GM12865 (cell line): ENCODE measurements at regions not wholly inside any gene's neighbourhood (a gene's known extent, or its start where the extent isn't known, plus 50 kb on each side); places are given as distances from the start of the nearest gene placed in this dataset.

Source experiments
- DNase-seq: peaks from one replicate; pipeline ENCODE4 v3.0.0; 2010; ENCODE audit warnings: low read depth
- H3K4me3 ChIP-seq: 2 replicates; pipeline ENCODE4 v1.5.1; 2011; ENCODE audit warnings: mild to moderate bottlenecking, low read depth, low read length, control low read depth
- TF ChIP-seq, protein P1 (sequence below): IDR thresholded peaks from 2 replicates; pipeline ENCODE4 v1.5.1; 2011; ENCODE audit warnings: low read length, control low read depth, low read depth, inconsistent platforms; ENCODE audit not compliant: insufficient read depth; ENCODE audit errors: missing control alignments

- DNase-seq = no peak
- H3K4me3 ChIP-seq = no peak overlapping the region
- TF ChIP-seq, protein P1, sequence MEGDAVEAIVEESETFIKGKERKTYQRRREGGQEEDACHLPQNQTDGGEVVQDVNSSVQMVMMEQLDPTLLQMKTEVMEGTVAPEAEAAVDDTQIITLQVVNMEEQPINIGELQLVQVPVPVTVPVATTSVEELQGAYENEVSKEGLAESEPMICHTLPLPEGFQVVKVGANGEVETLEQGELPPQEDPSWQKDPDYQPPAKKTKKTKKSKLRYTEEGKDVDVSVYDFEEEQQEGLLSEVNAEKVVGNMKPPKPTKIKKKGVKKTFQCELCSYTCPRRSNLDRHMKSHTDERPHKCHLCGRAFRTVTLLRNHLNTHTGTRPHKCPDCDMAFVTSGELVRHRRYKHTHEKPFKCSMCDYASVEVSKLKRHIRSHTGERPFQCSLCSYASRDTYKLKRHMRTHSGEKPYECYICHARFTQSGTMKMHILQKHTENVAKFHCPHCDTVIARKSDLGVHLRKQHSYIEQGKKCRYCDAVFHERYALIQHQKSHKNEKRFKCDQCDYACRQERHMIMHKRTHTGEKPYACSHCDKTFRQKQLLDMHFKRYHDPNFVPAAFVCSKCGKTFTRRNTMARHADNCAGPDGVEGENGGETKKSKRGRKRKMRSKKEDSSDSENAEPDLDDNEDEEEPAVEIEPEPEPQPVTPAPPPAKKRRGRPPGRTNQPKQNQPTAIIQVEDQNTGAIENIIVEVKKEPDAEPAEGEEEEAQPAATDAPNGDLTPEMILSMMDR = no peak
Observed at GRCh38 chr3:38988955-38989354, 62.8 kb downstream of the SCN11A start.

- no peak overlapping the region for H3K4me3 ChIP-seq
- DNase-seq = no peak
- TF ChIP-seq, protein P1 = no peak
Observed at GRCh38 chr3:38987456-38987855, 64.3 kb downstream of the SCN11A start.

- DNase-seq = no peak
- no peak overlapping the region for H3K4me3 ChIP-seq
- TF ChIP-seq, protein P1 = no peak
Observed at GRCh38 chr3:38986901-38987300, 64.8 kb downstream of the SCN11A start.

DNA sequence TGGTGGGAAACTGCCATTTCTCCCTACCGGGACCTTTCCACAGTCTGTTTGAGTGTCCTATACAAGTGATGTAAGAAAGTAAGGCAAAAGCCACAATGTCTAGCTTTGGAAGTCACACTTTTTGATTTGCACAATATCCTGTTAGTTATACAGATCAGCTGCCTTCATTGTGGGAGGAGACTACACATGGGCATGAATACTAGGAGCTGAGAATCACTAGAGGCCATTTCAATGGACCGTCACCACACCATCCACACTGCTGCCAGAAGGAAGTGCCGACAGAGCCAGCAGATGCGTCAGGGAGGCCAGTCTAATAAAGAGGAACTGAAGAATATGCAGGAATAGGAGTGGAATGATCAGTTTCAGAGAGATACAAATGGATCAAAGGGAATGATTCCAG, 65.8 kb downstream of the SCN11A start:
- no peak for DNase-seq
- H3K4me3 ChIP-seq = no peak overlapping the region
- TF ChIP-seq, protein P1 = no peak

GRCh38 chr3:38985581-38985980, 66.2 kb downstream of the SCN11A start:
- H3K4me3 ChIP-seq = no peak overlapping the region
- TF ChIP-seq, protein P1 = no peak
- DNase-seq = no peak

- TF ChIP-seq, protein P1 = no peak
- no peak overlapping the region for H3K4me3 ChIP-seq
- DNase-seq = no peak
Observed at GRCh38 chr3:38984731-38985130, 67.0 kb downstream of the SCN11A start.

GRCh38 chr3:38984110-38984509, 67.6 kb downstream of the SCN11A start:
- no peak overlapping the region for H3K4me3 ChIP-seq
- TF ChIP-seq, protein P1 = no peak
- no peak for DNase-seq
